Lower lobe of right lung (tissue), 2 donors: ENCODE measurements at regions not wholly inside any gene's neighbourhood (a gene's known extent, or its start where the extent isn't known, plus 50 kb on each side); places are given as distances from the start of the nearest gene placed in this dataset.

Experiments used
- ATAC-seq, 2 donors: fragments of 200-7000 bp; cut with Tn5 transposase; one replicate each; pipeline ENCODE4 v1.9.1; 2020 to 2022; ENCODE audit warnings: mild to moderate bottlenecking in 2 of 2, moderate library complexity in 2 of 2
- DNase-seq: peaks from one replicate; pipeline ENCODE4 v3.0.0-alpha.2; 2020
- H3K27ac ChIP-seq: fragments of 200-600 bp; one replicate; pipeline ENCODE4 v1.8.0; 2022
- H3K27me3 ChIP-seq: fragments of 200-600 bp; one replicate; pipeline ENCODE4 v1.8.0; 2022; ENCODE audit warnings: low read depth
- H3K36me3 ChIP-seq: fragments of 200-600 bp; one replicate; pipeline ENCODE4 v1.8.0; 2022; ENCODE audit warnings: mild to moderate bottlenecking
- H3K4me1 ChIP-seq: fragments of 200-600 bp; one replicate; pipeline ENCODE4 v1.8.0; 2022
- H3K4me3 ChIP-seq: fragments of 200-600 bp; one replicate; pipeline ENCODE4 v1.8.0; 2022; ENCODE audit warnings: mild to moderate bottlenecking
- H3K9me3 ChIP-seq: fragments of 200-600 bp; one replicate; pipeline ENCODE4 v1.8.0; 2022
- intact Hi-C: fragments of 100-400 bp; cut with DNase I; formaldehyde crosslinking; loops from one replicate; pipeline ENCODE4 v1.11.0; 2022
- TF ChIP-seq, protein P1 (sequence below): fragments of 200-600 bp; IDR thresholded peaks from one replicate; pipeline ENCODE4 v1.8.0; 2022; ENCODE audit warnings: antibody characterized with exemption, mild to moderate bottlenecking
- donor health status: DM: no; HTN: yes; CAD: no; lungs with severe emphysema.

DNA sequence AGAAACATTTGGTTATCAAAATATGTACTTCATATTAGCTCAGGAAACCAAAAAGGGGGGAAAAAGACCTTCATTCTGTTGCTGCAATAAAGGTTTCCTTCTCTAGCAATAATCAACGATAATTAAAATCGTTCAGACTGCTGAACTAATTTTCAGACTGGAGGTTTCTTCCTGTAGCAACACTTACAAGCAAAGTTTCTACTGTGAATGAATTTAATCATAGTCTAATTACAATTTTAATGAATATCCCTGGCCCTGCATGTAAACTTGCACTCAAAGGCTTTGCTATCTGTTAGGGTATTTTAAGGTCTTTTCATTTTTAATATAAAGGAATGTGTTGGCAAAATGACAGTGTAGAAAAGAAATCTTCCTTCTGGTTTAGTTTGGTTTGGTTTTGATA, 265.2 kb downstream of the QDPR start:
- H3K4me3 ChIP-seq = no peak overlapping the region
- TF ChIP-seq, protein P1, sequence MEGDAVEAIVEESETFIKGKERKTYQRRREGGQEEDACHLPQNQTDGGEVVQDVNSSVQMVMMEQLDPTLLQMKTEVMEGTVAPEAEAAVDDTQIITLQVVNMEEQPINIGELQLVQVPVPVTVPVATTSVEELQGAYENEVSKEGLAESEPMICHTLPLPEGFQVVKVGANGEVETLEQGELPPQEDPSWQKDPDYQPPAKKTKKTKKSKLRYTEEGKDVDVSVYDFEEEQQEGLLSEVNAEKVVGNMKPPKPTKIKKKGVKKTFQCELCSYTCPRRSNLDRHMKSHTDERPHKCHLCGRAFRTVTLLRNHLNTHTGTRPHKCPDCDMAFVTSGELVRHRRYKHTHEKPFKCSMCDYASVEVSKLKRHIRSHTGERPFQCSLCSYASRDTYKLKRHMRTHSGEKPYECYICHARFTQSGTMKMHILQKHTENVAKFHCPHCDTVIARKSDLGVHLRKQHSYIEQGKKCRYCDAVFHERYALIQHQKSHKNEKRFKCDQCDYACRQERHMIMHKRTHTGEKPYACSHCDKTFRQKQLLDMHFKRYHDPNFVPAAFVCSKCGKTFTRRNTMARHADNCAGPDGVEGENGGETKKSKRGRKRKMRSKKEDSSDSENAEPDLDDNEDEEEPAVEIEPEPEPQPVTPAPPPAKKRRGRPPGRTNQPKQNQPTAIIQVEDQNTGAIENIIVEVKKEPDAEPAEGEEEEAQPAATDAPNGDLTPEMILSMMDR = no peak
- no peak overlapping the region for H3K27ac ChIP-seq
- intact Hi-C loops = no loop called here
- no peak for ATAC-seq
- no peaks in the 10 kb centered on the region for H3K9me3 ChIP-seq
- DNase-seq = no peak
- H3K36me3 ChIP-seq = no peaks in the 10 kb centered on the region
- H3K27me3 ChIP-seq = no peaks in the 10 kb centered on the region
- no peaks in the 10 kb centered on the region for H3K4me1 ChIP-seq

DNA sequence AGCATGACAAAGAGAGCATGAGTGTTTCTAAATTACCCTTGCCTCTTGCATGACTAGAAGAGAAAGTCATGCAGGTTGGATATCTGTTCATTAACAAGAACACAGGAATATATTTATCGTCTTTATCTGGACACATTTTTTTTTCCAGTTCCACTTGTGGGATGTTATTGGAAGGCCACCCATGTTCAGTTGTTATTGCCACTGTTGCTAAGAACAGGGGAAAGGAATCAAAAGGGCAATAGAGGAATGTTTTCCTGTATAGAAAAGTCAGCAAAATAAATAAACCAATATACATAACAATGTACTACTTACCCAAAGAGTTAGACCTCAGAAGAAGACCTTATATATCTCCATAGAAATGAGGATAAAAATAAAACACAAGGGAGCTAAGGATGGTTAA, 270.1 kb downstream of the QDPR start:
- H3K27me3 ChIP-seq = no peaks in the 10 kb centered on the region
- TF ChIP-seq, protein P1 = no peak

DNA sequence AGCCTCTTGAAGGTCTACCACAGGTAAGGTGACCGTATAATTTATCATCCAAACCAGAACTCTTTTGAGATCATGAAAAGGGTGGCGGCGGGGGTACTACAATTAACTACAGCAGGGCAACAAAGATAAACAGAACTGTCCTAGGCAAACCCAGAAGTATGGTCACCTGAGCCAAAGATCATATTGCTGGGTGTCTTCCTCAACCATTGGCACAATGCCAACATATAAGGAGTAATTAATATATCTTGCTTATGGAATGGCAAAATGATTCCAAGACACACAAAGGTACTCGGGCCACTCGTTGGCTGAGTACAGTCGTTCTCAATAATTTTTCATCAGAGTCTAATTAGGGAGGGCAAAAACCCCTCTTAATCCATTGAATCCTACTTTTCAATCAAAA, 273.3 kb downstream of the QDPR start:
- H3K9me3 ChIP-seq = no peaks in the 10 kb centered on the region
- ATAC-seq (no peak), DNase-seq (no peak)
- intact Hi-C loops = no loop called here
- H3K36me3 ChIP-seq = no peaks in the 10 kb centered on the region
- no peaks in the 10 kb centered on the region for H3K4me1 ChIP-seq
- TF ChIP-seq, protein P1 = no peak
- no peak overlapping the region for H3K27ac ChIP-seq
- H3K4me3 ChIP-seq = no peak overlapping the region
- no peaks in the 10 kb centered on the region for H3K27me3 ChIP-seq

More for the DNA sequence above, 270.1 kb downstream of the QDPR start:
- Histone ChIP-seq H3K27ac (no peak overlapping the region), H3K4me3 (no peak overlapping the region), H3K9me3 (no peaks in the 10 kb centered on the region), H3K4me1 (no peaks in the 10 kb centered on the region), H3K36me3 (no peaks in the 10 kb centered on the region)
- ATAC-seq (no peak), DNase-seq (no peak)
- intact Hi-C loops = no loop called here

DNA sequence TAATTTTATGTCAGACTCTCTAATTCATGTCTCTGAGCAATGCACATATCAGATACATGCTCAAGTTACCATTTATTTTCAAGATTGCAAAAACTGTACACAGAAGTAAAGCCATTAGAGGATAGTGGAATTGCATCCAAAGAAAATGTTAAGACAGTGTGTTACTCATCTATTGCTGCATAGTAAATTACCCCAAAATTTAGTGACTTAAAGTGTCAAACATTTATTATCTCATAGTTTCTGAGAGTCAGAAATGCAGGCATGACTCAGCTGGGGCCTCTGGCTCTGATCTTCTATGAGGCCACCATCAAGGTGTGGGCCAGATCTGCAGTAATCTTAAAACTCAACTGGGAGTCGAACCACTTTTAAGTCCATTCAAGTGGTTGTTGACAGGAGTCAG, 275.2 kb downstream of the QDPR start:
- Histone ChIP-seq H3K27me3 (no peaks in the 10 kb centered on the region), H3K9me3 (no peaks in the 10 kb centered on the region), H3K4me1 (peaks cover 8% of the 10 kb centered on the region), H3K27ac (no peak overlapping the region), H3K4me3 (no peak overlapping the region), H3K36me3 (no peaks in the 10 kb centered on the region)
- TF ChIP-seq, protein P1 = no peak
- intact Hi-C loops = no loop called here
- DNase-seq (no peak), ATAC-seq (no peak)

DNA sequence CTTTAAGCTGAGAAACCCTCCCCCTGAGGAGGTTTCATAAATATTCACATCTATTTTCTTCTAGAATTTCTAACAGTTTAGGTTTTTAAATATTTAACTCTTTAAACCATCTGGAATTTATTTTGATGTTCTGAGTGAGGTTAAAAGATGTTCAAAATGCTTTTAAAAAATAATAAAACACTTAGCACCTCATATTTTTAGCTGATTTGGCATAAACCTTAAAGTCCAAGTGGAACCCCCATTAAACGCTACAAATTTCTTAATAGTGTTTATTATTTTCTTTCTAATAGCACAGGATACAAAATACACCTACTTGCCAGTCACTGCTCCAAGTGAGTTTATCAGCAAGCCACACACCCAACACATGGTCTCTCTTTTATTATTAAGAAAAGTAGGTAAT, 277.2 kb downstream of the QDPR start:
- no peak for DNase-seq
- Histone ChIP-seq H3K4me3 (no peak overlapping the region), H3K4me1 (peaks cover 8% of the 10 kb centered on the region), H3K27ac (no peak overlapping the region), H3K27me3 (no peaks in the 10 kb centered on the region), H3K9me3 (no peaks in the 10 kb centered on the region), H3K36me3 (no peaks in the 10 kb centered on the region)
- ATAC-seq = no peak
- TF ChIP-seq, protein P1 = no peak
- intact Hi-C loops = no loop called here
